ENCODE measurements at regions not wholly inside any gene's neighbourhood (a gene's known extent, or its start where the extent isn't known, plus 50 kb on each side); places are given as distances from the start of the nearest gene placed in this dataset.

GRCh38 chr1:187631984-187632383 is 803.2 kb downstream of the PLA2G4A start:
- no peaks in the 10 kb centered on the region for H3K27me3 ChIP-seq (replicated peaks; ENCODE audit: insufficient read depth)
- no peak overlapping the region for H2AFZ ChIP-seq
- peaks cover 6% of the 10 kb centered on the region for H3K9me3 ChIP-seq (ENCODE audit: low read depth)
- TF ChIP-seq EZH2phosphoT487 (IDR thresholded peaks at IDR 0.05; ENCODE audit: insufficient read depth, low read depth): no peak
- TF ChIP-seq EZH2 (IDR thresholded peaks at IDR 0.05; ENCODE audit: insufficient read depth, poor library complexity, severe bottlenecking): no peak
- no peaks in the 10 kb centered on the region for H4K20me1 ChIP-seq (ENCODE audit: insufficient read depth)
- H3K27ac ChIP-seq: no peak overlapping the region
- no peak overlapping the region for H3K4me2 ChIP-seq (ENCODE audit: unreplicated experiment)
- no peaks in the 10 kb centered on the region for H3K9me2 ChIP-seq (ENCODE audit: insufficient read depth)
- WGBS, 2 experiments (ENCODE audit: low coverage in 1 of 2, low lambda C conversion rate in 2 of 2, missing lambda C conversion rate in 2 of 2): 30 to 37% methylated on average over 5 of the region's 5 CpGs
- no peaks in the 10 kb centered on the region for H3K36me3 ChIP-seq (ENCODE audit: low read depth)
- H3K79me2 ChIP-seq (ENCODE audit: insufficient read depth): no peaks in the 10 kb centered on the region
- in situ Hi-C loops (cut with MboI): no loop called here
- no peaks in the 10 kb centered on the region for H3K4me1 ChIP-seq (ENCODE audit: insufficient read depth)
- H3K4me3 ChIP-seq: no peak overlapping the region
- no peaks in the 10 kb centered on the region for H3F3A ChIP-seq (ENCODE audit: insufficient read depth)
- H3K9ac ChIP-seq: no peak overlapping the region
- no peak for DNase-seq

- 0% methylated on average over 1 of the region's 1 CpG for WGBS, 2 experiments (ENCODE audit: low coverage in 1 of 2, low lambda C conversion rate in 2 of 2, missing lambda C conversion rate in 2 of 2)
- Histone ChIP-seq H3K4me2 (ENCODE audit: unreplicated experiment) (no peak overlapping the region), H3K9ac (no peak overlapping the region), H3K4me1 (ENCODE audit: insufficient read depth) (no peaks in the 10 kb centered on the region), H3K9me3 (ENCODE audit: low read depth) (peaks cover 6% of the 10 kb centered on the region), H3K27me3 (replicated peaks; ENCODE audit: insufficient read depth) (no peaks in the 10 kb centered on the region), H3K36me3 (ENCODE audit: low read depth) (no peaks in the 10 kb centered on the region), H3F3A (ENCODE audit: insufficient read depth) (no peaks in the 10 kb centered on the region), H3K9me2 (ENCODE audit: insufficient read depth) (no peaks in the 10 kb centered on the region), H4K20me1 (ENCODE audit: insufficient read depth) (no peaks in the 10 kb centered on the region), H3K4me3 (no peak overlapping the region), H3K79me2 (ENCODE audit: insufficient read depth) (no peaks in the 10 kb centered on the region), H2AFZ (no peak overlapping the region), H3K27ac (no peak overlapping the region)
- no peak for DNase-seq
- in situ Hi-C loops (cut with MboI): no loop called here
- no peak for TF ChIP-seq EZH2phosphoT487 (IDR thresholded peaks at IDR 0.05; ENCODE audit: insufficient read depth, low read depth)
- no peak for TF ChIP-seq EZH2 (IDR thresholded peaks at IDR 0.05; ENCODE audit: insufficient read depth, poor library complexity, severe bottlenecking)
These were observed 806.2 kb downstream of the PLA2G4A start for GRCh38 chr1:187634940-187635339.

GRCh38 chr1:187638733-187639434 is 810.1 kb downstream of the PLA2G4A start:
- in situ Hi-C loops (cut with MboI): no loop called here
- Histone ChIP-seq H3K27me3 (replicated peaks; ENCODE audit: insufficient read depth) (no peaks in the 10 kb centered on the region), H3K27ac (no peak overlapping the region), H3K9me2 (ENCODE audit: insufficient read depth) (no peaks in the 10 kb centered on the region), H2AFZ (no peak overlapping the region), H3K4me3 (no peak overlapping the region), H3K9me3 (ENCODE audit: low read depth) (no peaks in the 10 kb centered on the region), H3K9ac (no peak overlapping the region), H3F3A (ENCODE audit: insufficient read depth) (no peaks in the 10 kb centered on the region), H3K36me3 (ENCODE audit: low read depth) (no peaks in the 10 kb centered on the region), H3K4me1 (ENCODE audit: insufficient read depth) (no peaks in the 10 kb centered on the region), H3K4me2 (ENCODE audit: unreplicated experiment) (no peak overlapping the region), H4K20me1 (ENCODE audit: insufficient read depth) (no peaks in the 10 kb centered on the region), H3K79me2 (ENCODE audit: insufficient read depth) (no peaks in the 10 kb centered on the region)
- TF ChIP-seq EZH2phosphoT487 (IDR thresholded peaks at IDR 0.05; ENCODE audit: insufficient read depth, low read depth) (no peak), EZH2 (IDR thresholded peaks at IDR 0.05; ENCODE audit: insufficient read depth, poor library complexity, severe bottlenecking) (no peak)
- 43% methylated on average over 2 of the region's 2 CpGs for WGBS, 2 experiments (ENCODE audit: low coverage in 1 of 2, low lambda C conversion rate in 2 of 2, missing lambda C conversion rate in 2 of 2)
- DNase-seq: no peak

- H3K27ac ChIP-seq: no peak overlapping the region
- WGBS, 2 experiments (ENCODE audit: low coverage in 1 of 2, low lambda C conversion rate in 2 of 2, missing lambda C conversion rate in 2 of 2): 54 to 58% methylated on average over 5 of the region's 5 CpGs
These were observed 812.3 kb downstream of the PLA2G4A start for GRCh38 chr1:187641015-187641414.

More at GRCh38 chr1:187641015-187641414, 812.3 kb downstream of the PLA2G4A start:
- Histone ChIP-seq H3K4me2 (ENCODE audit: unreplicated experiment) (no peak overlapping the region), H2AFZ (no peak overlapping the region), H3K9ac (no peak overlapping the region), H3K9me2 (ENCODE audit: insufficient read depth) (no peaks in the 10 kb centered on the region), H3K79me2 (ENCODE audit: insufficient read depth) (no peaks in the 10 kb centered on the region), H3K36me3 (ENCODE audit: low read depth) (no peaks in the 10 kb centered on the region), H3K4me3 (no peak overlapping the region), H3K9me3 (ENCODE audit: low read depth) (no peaks in the 10 kb centered on the region), H3K4me1 (ENCODE audit: insufficient read depth) (no peaks in the 10 kb centered on the region), H3F3A (ENCODE audit: insufficient read depth) (no peaks in the 10 kb centered on the region), H3K27me3 (replicated peaks; ENCODE audit: insufficient read depth) (no peaks in the 10 kb centered on the region), H4K20me1 (ENCODE audit: insufficient read depth) (no peaks in the 10 kb centered on the region)
- in situ Hi-C loops (cut with MboI): no loop called here
- no peak for DNase-seq
- no peak for TF ChIP-seq EZH2phosphoT487 (IDR thresholded peaks at IDR 0.05; ENCODE audit: insufficient read depth, low read depth)
- no peak for TF ChIP-seq EZH2 (IDR thresholded peaks at IDR 0.05; ENCODE audit: insufficient read depth, poor library complexity, severe bottlenecking)
